ENCODE measurements at regions not wholly inside any gene's neighbourhood (a gene's known extent, or its start where the extent isn't known, plus 50 kb on each side); places are given as distances from the start of the nearest gene placed in this dataset.

DNA sequence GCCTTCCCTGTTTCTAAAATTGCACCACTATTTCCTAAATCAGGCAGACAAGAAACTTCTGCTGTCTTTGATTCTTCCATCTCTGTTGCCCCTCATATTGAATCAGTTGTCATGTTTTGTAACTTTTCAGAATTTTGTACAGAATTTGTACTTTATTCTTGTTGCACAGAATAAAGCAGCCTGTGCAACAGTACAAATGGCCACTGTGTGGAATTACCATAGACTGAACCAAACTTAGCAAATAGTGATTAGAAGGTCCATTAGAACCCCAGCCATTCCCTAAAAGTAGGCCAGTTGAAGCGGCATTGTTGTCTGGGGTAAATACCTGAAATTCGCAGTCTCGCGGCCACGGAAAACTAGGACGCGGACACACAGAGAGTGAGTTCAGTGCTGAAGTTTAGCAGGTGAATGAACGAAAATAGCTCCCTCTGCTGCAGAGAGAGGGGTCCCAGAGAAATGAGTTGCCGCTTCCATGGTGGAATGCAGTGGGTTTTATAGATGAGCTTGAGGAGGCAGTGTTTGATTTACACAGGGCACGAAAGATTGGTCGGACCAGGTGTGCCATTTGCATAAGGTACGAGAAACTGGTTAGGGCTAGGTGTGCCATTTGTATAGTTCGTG, 71.8 kb downstream of the C4orf33 start:
- TF ChIP-seq EZH2 (IDR thresholded peaks at IDR 0.05; ENCODE audit: borderline replicate concordance, insufficient read depth, low read depth, low read length, poor library complexity, severe bottlenecking), result no peak
- TF ChIP-seq, protein P1, sequence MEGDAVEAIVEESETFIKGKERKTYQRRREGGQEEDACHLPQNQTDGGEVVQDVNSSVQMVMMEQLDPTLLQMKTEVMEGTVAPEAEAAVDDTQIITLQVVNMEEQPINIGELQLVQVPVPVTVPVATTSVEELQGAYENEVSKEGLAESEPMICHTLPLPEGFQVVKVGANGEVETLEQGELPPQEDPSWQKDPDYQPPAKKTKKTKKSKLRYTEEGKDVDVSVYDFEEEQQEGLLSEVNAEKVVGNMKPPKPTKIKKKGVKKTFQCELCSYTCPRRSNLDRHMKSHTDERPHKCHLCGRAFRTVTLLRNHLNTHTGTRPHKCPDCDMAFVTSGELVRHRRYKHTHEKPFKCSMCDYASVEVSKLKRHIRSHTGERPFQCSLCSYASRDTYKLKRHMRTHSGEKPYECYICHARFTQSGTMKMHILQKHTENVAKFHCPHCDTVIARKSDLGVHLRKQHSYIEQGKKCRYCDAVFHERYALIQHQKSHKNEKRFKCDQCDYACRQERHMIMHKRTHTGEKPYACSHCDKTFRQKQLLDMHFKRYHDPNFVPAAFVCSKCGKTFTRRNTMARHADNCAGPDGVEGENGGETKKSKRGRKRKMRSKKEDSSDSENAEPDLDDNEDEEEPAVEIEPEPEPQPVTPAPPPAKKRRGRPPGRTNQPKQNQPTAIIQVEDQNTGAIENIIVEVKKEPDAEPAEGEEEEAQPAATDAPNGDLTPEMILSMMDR (IDR thresholded peaks at IDR 0.05), result no peak

All from B cell (primary cell).